C4-2B (cell line): ENCODE measurements at regions not wholly inside any gene's neighbourhood (a gene's known extent, or its start where the extent isn't known, plus 50 kb on each side); places are given as distances from the start of the nearest gene placed in this dataset.

Experiments
- ZFX ChIP-seq: fragments of 450-650 bp; IDR thresholded peaks from 2 replicates; pipeline ENCODE4 v1.6.1; 2017
- TF ChIP-seq, protein P1 (sequence below): fragments of 450-650 bp; conservative IDR thresholded peaks from 2 replicates; pipeline ENCODE4 v1.5.1; 2017; ENCODE audit warnings: mild to moderate bottlenecking

DNA sequence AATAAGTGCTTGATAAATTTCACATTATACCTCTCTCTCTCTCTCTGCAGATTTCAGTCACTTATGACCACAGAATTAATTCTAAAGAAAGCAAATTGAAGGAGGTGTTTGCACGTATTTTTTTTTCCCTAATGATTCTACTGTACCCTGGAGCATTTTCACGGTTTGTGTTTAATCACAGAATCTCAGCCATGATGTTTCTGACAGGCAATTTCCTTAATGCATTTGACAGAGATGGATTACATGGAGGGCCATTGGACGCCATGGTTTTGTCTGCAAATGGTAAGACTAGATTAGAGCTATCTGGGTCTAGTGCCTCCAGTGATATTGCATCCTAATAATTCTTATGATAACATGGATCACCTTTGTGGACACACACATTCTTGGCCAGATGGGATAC lies 147.5 kb upstream of the RBFOX1 start:
- TF ChIP-seq, protein P1, sequence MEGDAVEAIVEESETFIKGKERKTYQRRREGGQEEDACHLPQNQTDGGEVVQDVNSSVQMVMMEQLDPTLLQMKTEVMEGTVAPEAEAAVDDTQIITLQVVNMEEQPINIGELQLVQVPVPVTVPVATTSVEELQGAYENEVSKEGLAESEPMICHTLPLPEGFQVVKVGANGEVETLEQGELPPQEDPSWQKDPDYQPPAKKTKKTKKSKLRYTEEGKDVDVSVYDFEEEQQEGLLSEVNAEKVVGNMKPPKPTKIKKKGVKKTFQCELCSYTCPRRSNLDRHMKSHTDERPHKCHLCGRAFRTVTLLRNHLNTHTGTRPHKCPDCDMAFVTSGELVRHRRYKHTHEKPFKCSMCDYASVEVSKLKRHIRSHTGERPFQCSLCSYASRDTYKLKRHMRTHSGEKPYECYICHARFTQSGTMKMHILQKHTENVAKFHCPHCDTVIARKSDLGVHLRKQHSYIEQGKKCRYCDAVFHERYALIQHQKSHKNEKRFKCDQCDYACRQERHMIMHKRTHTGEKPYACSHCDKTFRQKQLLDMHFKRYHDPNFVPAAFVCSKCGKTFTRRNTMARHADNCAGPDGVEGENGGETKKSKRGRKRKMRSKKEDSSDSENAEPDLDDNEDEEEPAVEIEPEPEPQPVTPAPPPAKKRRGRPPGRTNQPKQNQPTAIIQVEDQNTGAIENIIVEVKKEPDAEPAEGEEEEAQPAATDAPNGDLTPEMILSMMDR = no peak
- TF ChIP-seq ZFX = no peak
